PC-3 (cell line): ENCODE measurements at regions not wholly inside any gene's neighbourhood (a gene's known extent, or its start where the extent isn't known, plus 50 kb on each side); places are given as distances from the start of the nearest gene placed in this dataset.

ENCODE experiments used
- CTCF ChIP-seq: fragments of 300-600 bp; sonication (generic); conservative IDR thresholded peaks from 2 replicates; pipeline ENCODE4 v1.5.1; 2017; ENCODE audit warnings: antibody characterized with exemption, low read depth, mild to moderate bottlenecking, low read length
- EZH2 ChIP-seq: fragments of 300-600 bp; sonication (generic); IDR thresholded peaks from one replicate; pipeline ENCODE4 v1.6.1; 2017; ENCODE audit warnings: antibody characterized with exemption, mild to moderate bottlenecking, low read length; ENCODE audit not compliant: unreplicated experiment

GRCh38 chr1:99474350-99474893 is 171.5 kb upstream of the PALMD start:
- no peak for TF ChIP-seq EZH2
- TF ChIP-seq CTCF = no peak
